Lower leg skin (tissue), 3 donors: ENCODE measurements at regions not wholly inside any gene's neighbourhood (a gene's known extent, or its start where the extent isn't known, plus 50 kb on each side); places are given as distances from the start of the nearest gene placed in this dataset.

ENCODE experiments used
- POLR2A ChIP-seq, 2 donors: fragments of 450-650 bp; IDR thresholded peaks; one replicate each; pipeline ENCODE4 v1.6.1; 2016 to 2017; ENCODE audit warnings: antibody characterized with exemption in 2 of 2, mild to moderate bottlenecking in 1 of 2, moderate library complexity in 1 of 2
- TF ChIP-seq, protein P1 (sequence below), 3 donors: fragments of 450-650 bp; IDR thresholded peaks; one replicate each; pipeline ENCODE4 v1.5.1; 2016; ENCODE audit warnings: antibody characterized with exemption in 3 of 3, mild to moderate bottlenecking in 3 of 3, moderate library complexity in 2 of 3

DNA sequence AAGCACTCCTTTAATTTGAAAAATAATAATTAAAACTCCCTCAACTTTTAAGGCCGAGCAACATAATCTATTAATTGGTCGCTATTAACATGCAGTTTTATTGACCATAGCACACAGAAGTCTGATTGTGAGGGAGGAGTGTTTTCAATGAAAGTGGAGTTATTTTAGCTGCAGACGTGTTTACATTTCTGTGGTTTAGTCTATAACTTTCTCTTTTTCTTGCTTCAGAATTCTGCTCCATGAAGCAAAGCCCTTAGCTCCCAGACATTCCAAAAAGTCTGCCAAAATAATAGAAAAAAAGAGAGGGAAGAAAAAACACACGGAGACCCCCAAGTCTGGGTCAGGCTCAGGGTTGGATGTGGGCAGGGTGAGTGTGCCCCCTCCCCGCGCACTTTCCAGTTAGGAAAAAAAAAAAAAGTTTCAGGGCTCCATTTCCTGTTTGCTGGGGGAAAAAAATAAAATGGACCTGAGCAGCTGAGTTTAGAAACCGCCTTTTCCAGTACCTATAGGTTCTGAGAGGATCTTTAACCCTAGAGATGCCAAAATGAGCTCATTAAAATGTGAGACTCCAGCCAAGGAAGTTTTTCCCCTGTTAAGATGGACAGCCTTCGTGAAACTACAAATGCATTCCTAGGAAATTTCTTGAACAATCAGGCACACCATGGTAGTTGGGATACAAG lies 143.7 kb upstream of the ETS2 start:
- TF ChIP-seq, protein P1, sequence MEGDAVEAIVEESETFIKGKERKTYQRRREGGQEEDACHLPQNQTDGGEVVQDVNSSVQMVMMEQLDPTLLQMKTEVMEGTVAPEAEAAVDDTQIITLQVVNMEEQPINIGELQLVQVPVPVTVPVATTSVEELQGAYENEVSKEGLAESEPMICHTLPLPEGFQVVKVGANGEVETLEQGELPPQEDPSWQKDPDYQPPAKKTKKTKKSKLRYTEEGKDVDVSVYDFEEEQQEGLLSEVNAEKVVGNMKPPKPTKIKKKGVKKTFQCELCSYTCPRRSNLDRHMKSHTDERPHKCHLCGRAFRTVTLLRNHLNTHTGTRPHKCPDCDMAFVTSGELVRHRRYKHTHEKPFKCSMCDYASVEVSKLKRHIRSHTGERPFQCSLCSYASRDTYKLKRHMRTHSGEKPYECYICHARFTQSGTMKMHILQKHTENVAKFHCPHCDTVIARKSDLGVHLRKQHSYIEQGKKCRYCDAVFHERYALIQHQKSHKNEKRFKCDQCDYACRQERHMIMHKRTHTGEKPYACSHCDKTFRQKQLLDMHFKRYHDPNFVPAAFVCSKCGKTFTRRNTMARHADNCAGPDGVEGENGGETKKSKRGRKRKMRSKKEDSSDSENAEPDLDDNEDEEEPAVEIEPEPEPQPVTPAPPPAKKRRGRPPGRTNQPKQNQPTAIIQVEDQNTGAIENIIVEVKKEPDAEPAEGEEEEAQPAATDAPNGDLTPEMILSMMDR (IDR thresholded peaks at IDR 0.05): no peak
- no peak for TF ChIP-seq POLR2A (IDR thresholded peaks at IDR 0.05)
